HEK293 (cell line): ENCODE measurements at regions not wholly inside any gene's neighbourhood (a gene's known extent, or its start where the extent isn't known, plus 50 kb on each side); places are given as distances from the start of the nearest gene placed in this dataset.

Experiments used
- CTCF ChIA-PET: fragments of 350-600 bp; formaldehyde crosslinking; extraction: SDS; loops from one replicate; lab custom pipeline; 2021; ENCODE audit warnings: antibody characterized with exemption; lab: Yijun Ruan, JAX
- POLR2A ChIA-PET: fragments of 300-600 bp; formaldehyde crosslinking; extraction: SDS; loops from one replicate; lab custom pipeline; 2020; ENCODE audit warnings: antibody characterized with exemption, inconsistent platforms; lab: Yijun Ruan, JAX
- H3K27ac ChIP-seq: fragments of 200-500 bp; sonication (Bioruptor generic); 2 replicates; pipeline ENCODE4 v1.5.1; 2014; ENCODE audit warnings: low read depth, low read length, control low read depth, inconsistent platforms; ENCODE audit errors: extremely low read depth
- H3K36me3 ChIP-seq, 2 experiments: fragments of 200-500 bp in 1 of 2; sonication (Bioruptor generic) in 1 of 2; 1 replicate in 1 of 2; 2 replicates in 1 of 2; pipeline ENCODE4 v1.5.1; 2014 to 2017; ENCODE audit warnings: inconsistent platforms in 2 of 2, low read length in 2 of 2; ENCODE audit not compliant: control insufficient read depth in 2 of 2, insufficient read depth in 1 of 2
- H3K4me1 ChIP-seq: fragments of 200-500 bp; sonication (Bioruptor generic); 2 replicates; pipeline ENCODE4 v1.5.1; 2014; ENCODE audit warnings: mild to moderate bottlenecking, low read length, inconsistent platforms; ENCODE audit not compliant: control insufficient read depth, insufficient read depth
- H3K4me3 ChIP-seq: 2 replicates; pipeline ENCODE4 v1.5.1; 2011; ENCODE audit warnings: low read depth, mild to moderate bottlenecking, control low read depth, low read length, moderate library complexity
- H3K9me3 ChIP-seq: fragments of 200-500 bp; sonication (Bioruptor generic); 2 replicates; pipeline ENCODE4 v1.5.1; 2014; ENCODE audit warnings: low read depth, low read length, inconsistent platforms; ENCODE audit not compliant: control insufficient read depth, insufficient read depth
- CTCF ChIP-seq: fragments of 450-650 bp; formaldehyde crosslinking; IDR thresholded peaks from 2 replicates; pipeline ENCODE4 v1.5.1; 2016; ENCODE audit warnings: missing biosample characterization, missing genetic modification characterization
- FEZF1 ChIP-seq: fragments of 450-650 bp; formaldehyde crosslinking; IDR thresholded peaks from 2 replicates; pipeline ENCODE4 v1.5.1; 2016; ENCODE audit warnings: missing biosample characterization, missing genetic modification characterization
- MZF1 ChIP-seq: fragments of 450-650 bp; formaldehyde crosslinking; IDR thresholded peaks from 2 replicates; pipeline ENCODE4 v1.5.1; 2017; ENCODE audit warnings: missing biosample characterization, missing genetic modification characterization, borderline replicate concordance
- PRDM4 ChIP-seq: fragments of 450-650 bp; formaldehyde crosslinking; IDR thresholded peaks from 2 replicates; pipeline ENCODE4 v1.5.1; 2017; ENCODE audit warnings: missing biosample characterization, missing genetic modification characterization
- TRIM28 ChIP-seq: IDR thresholded peaks from 2 replicates; pipeline ENCODE4 v1.6.1; 2011; ENCODE audit warnings: low read length, control low read depth, borderline replicate concordance
- WT1 ChIP-seq: fragments of 450-650 bp; formaldehyde crosslinking; IDR thresholded peaks from 2 replicates; pipeline ENCODE4 v1.5.1; 2016; ENCODE audit warnings: missing biosample characterization, missing genetic modification characterization
- ZBTB48 ChIP-seq: fragments of 450-650 bp; formaldehyde crosslinking; IDR thresholded peaks from 2 replicates; pipeline ENCODE4 v1.5.1; 2016; ENCODE audit warnings: missing biosample characterization, missing genetic modification characterization
- ZBTB7A ChIP-seq: fragments of 450-650 bp; formaldehyde crosslinking; IDR thresholded peaks from 2 replicates; pipeline ENCODE4 v1.5.1; 2016; ENCODE audit warnings: low read depth, missing biosample characterization, missing genetic modification characterization
- ZFP69B ChIP-seq: fragments of 450-650 bp; formaldehyde crosslinking; IDR thresholded peaks from 2 replicates; pipeline ENCODE4 v1.5.1; 2016; ENCODE audit warnings: missing biosample characterization, missing genetic modification characterization
- ZIC2 ChIP-seq: fragments of 450-650 bp; formaldehyde crosslinking; IDR thresholded peaks from 2 replicates; pipeline ENCODE4 v1.5.1; 2016; ENCODE audit warnings: missing biosample characterization, missing genetic modification characterization
- ZNF280C ChIP-seq: fragments of 450-650 bp; formaldehyde crosslinking; IDR thresholded peaks from 2 replicates; pipeline ENCODE4 v1.5.1; 2016; ENCODE audit warnings: missing biosample characterization, missing genetic modification characterization
- ZNF362 ChIP-seq: fragments of 450-650 bp; formaldehyde crosslinking; IDR thresholded peaks from 2 replicates; pipeline ENCODE4 v1.5.1; 2016; ENCODE audit warnings: missing biosample characterization, missing genetic modification characterization
- ZNF548 ChIP-seq: fragments of 450-650 bp; formaldehyde crosslinking; IDR thresholded peaks from 2 replicates; pipeline ENCODE4 v1.5.1; 2016; ENCODE audit warnings: missing biosample characterization, missing genetic modification characterization
- ZNF560 ChIP-seq: fragments of 450-650 bp; formaldehyde crosslinking; IDR thresholded peaks from 2 replicates; pipeline ENCODE4 v1.5.1; 2017; ENCODE audit warnings: missing biosample characterization, missing genetic modification characterization, borderline replicate concordance
- ZNF596 ChIP-seq: fragments of 450-650 bp; IDR thresholded peaks from 2 replicates; pipeline ENCODE4 v1.5.0; 2018; ENCODE audit warnings: missing biosample characterization, mild to moderate bottlenecking, missing genetic modification characterization, moderate library complexity
- ZNF626 ChIP-seq: fragments of 450-650 bp; sonication (Bioruptor Pico); formaldehyde crosslinking; IDR thresholded peaks from 2 replicates; pipeline ENCODE4 v1.5.1; 2018; ENCODE audit warnings: missing biosample characterization, missing genetic modification characterization, inconsistent platforms
- ZNF704 ChIP-seq: fragments of 450-650 bp; formaldehyde crosslinking; IDR thresholded peaks from 2 replicates; pipeline ENCODE4 v1.5.1; 2016; ENCODE audit warnings: missing biosample characterization, missing genetic modification characterization
- ZSCAN18 ChIP-seq: fragments of 450-650 bp; formaldehyde crosslinking; IDR thresholded peaks from 2 replicates; pipeline ENCODE4 v1.5.1; 2016; ENCODE audit warnings: missing biosample characterization, missing genetic modification characterization

- no peaks in the 10 kb centered on the region for H3K9me3 ChIP-seq
- CTCF ChIA-PET: no interaction called here
- no peaks in the 10 kb centered on the region for H3K4me1 ChIP-seq
- TF ChIP-seq ZNF362 (tag by site-specific recombination) (no peak), ZIC2 (tag by site-specific recombination) (no peak)
- TF ChIP-seq, all 188 proteins: peak for 0
- Histone ChIP-seq H3K36me3 (no peaks in the 10 kb centered on the region), H3K4me3 (no peak overlapping the region), H3K27ac (no peak overlapping the region)
- POLR2A ChIA-PET: no interaction called here
These were observed 807.2 kb downstream of the IPMK start for GRCh38 chr10:57460540-57460939.

GRCh38 chr10:57457972-57458512 is 809.7 kb downstream of the IPMK start:
- ChIA-PET POLR2A (no interaction called here), CTCF (no interaction called here)
- Histone ChIP-seq H3K4me3 (no peak overlapping the region), H3K27ac (no peak overlapping the region), H3K36me3 (no peaks in the 10 kb centered on the region), H3K9me3 (no peaks in the 10 kb centered on the region), H3K4me1 (no peaks in the 10 kb centered on the region)
- no peak for TF ChIP-seq ZNF560 (tag by site-specific recombination)

- CTCF ChIA-PET: interaction anchor here (0.6 kb wide), 1 partner anchor 75 kb away, joined by 3 read pairs; no protein-coding TSS in a partner anchor
- no peak overlapping the region for H3K4me3 ChIP-seq
- no peaks in the 10 kb centered on the region for H3K36me3 ChIP-seq
- no peak overlapping the region for H3K27ac ChIP-seq
- no peaks in the 10 kb centered on the region for H3K9me3 ChIP-seq
- POLR2A ChIA-PET: no interaction called here
- no peak for TF ChIP-seq MZF1
- TF ChIP-seq PRDM4 (tag by site-specific recombination): no peak
- no peak for TF ChIP-seq ZNF548 (tag by site-specific recombination)
- no peak for TF ChIP-seq ZNF596
- no peak for TF ChIP-seq ZNF626 (tag by site-specific recombination)
- TF ChIP-seq ZBTB7A (tag by site-specific recombination): no peak
- H3K4me1 ChIP-seq: no peaks in the 10 kb centered on the region
These were observed 837.3 kb downstream of the IPMK start for GRCh38 chr10:57430376-57430775.

- H3K9me3 ChIP-seq: no peaks in the 10 kb centered on the region
- no peak overlapping the region for H3K27ac ChIP-seq
- POLR2A ChIA-PET: no interaction called here
- H3K4me1 ChIP-seq: no peaks in the 10 kb centered on the region
- no peaks in the 10 kb centered on the region for H3K36me3 ChIP-seq
- no peak overlapping the region for H3K4me3 ChIP-seq
- CTCF ChIA-PET: no interaction called here
- TF ChIP-seq ZFP69B (tag by site-specific recombination): no peak
- TF ChIP-seq ZSCAN18: no peak
- no peak for TF ChIP-seq ZBTB48 (tag by site-specific recombination)
- no peak for TF ChIP-seq CTCF (tag by site-specific recombination)
- TF ChIP-seq WT1 (tag by site-specific recombination): no peak
- TF ChIP-seq ZNF704 (tag by site-specific recombination): no peak
- TF ChIP-seq MZF1: no peak
- no peak for TF ChIP-seq FEZF1 (tag by site-specific recombination)
- TF ChIP-seq TRIM28: no peak
- TF ChIP-seq ZNF280C (tag by site-specific recombination): no peak
These were observed 846.8 kb downstream of the IPMK start for GRCh38 chr10:57420881-57421280.
